Astrocyte of the cerebellum (primary cell): ENCODE measurements at regions not wholly inside any gene's neighbourhood (a gene's known extent, or its start where the extent isn't known, plus 50 kb on each side); places are given as distances from the start of the nearest gene placed in this dataset.

ENCODE experiments used
- DNase-seq: peaks from one replicate; pipeline ENCODE4 v3.0.0-alpha.2; 2011; ENCODE audit warnings: low read depth
- H3K4me3 ChIP-seq: 2 replicates; pipeline ENCODE4 v1.5.1; 2011; ENCODE audit warnings: mild to moderate bottlenecking, low read depth, low read length, moderate library complexity
- in situ Hi-C: cut with HindIII; loops from 2 replicates; pipeline ENCODE4 v1.10.0; 2017; ENCODE audit warnings: low sequenced_read_pairs
- TF ChIP-seq, protein P1 (sequence below): IDR thresholded peaks from 2 replicates; pipeline ENCODE4 v1.5.1; 2012; ENCODE audit warnings: low read length, low read depth, moderate library complexity, mild to moderate bottlenecking; ENCODE audit errors: missing control alignments

DNA sequence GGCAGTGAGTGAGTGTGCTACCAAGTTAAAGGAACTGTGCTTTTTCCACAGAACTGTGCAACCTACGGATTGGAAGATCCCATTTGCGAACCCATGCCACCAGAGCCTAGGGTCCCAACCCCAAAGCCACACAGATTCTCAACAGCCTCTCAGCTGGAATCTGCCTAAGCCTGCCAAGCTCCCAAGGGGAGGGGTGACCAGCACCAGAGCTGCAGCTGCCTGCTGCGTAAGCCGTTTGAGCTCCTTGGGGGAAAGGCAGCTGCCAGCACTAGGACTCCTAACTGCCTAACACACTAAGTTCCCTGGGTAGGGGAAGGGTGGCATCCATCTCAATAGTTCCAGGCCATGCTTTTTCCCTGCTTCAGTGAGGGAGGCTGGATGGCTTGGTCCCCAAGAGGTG is 738.1 kb upstream of the PRKX start:
- no peak for DNase-seq
- in situ Hi-C loops, result no loop called here
- no peak overlapping the region for H3K4me3 ChIP-seq
- TF ChIP-seq, protein P1, sequence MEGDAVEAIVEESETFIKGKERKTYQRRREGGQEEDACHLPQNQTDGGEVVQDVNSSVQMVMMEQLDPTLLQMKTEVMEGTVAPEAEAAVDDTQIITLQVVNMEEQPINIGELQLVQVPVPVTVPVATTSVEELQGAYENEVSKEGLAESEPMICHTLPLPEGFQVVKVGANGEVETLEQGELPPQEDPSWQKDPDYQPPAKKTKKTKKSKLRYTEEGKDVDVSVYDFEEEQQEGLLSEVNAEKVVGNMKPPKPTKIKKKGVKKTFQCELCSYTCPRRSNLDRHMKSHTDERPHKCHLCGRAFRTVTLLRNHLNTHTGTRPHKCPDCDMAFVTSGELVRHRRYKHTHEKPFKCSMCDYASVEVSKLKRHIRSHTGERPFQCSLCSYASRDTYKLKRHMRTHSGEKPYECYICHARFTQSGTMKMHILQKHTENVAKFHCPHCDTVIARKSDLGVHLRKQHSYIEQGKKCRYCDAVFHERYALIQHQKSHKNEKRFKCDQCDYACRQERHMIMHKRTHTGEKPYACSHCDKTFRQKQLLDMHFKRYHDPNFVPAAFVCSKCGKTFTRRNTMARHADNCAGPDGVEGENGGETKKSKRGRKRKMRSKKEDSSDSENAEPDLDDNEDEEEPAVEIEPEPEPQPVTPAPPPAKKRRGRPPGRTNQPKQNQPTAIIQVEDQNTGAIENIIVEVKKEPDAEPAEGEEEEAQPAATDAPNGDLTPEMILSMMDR, result no peak

DNA sequence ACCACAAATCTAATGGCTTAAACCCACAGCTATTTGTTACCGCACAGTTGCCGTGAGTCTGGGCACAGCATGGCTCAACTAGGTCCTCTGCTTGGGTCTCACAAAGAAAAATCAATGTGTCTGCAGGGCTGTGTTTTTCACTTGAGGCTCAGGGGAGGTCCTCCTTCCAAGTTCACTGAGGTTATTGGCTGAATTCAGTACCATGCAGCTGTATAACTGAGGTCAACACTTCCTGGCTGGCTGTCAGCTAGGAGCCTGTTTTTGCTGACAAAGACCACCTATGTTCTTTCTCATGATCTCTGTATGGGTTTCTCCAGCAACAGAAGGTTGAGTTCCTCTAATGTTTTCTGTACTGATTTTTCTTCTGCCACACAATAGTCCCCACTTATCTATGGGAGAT is 736.7 kb upstream of the PRKX start:
- no peak for DNase-seq
- in situ Hi-C loops, result no loop called here
- TF ChIP-seq, protein P1, result no peak
- H3K4me3 ChIP-seq, result no peak overlapping the region

GRCh38 chrX:4435905-4436304 is 722.5 kb upstream of the PRKX start:
- H3K4me3 ChIP-seq, result no peak overlapping the region
- TF ChIP-seq, protein P1, result no peak
- in situ Hi-C loops, result no loop called here
- no peak for DNase-seq

GRCh38 chrX:4397471-4397870 is 684.0 kb upstream of the PRKX start:
- H3K4me3 ChIP-seq, result no peak overlapping the region
- DNase-seq, result peak; percentile 0
- in situ Hi-C loops, result no loop called here

DNA sequence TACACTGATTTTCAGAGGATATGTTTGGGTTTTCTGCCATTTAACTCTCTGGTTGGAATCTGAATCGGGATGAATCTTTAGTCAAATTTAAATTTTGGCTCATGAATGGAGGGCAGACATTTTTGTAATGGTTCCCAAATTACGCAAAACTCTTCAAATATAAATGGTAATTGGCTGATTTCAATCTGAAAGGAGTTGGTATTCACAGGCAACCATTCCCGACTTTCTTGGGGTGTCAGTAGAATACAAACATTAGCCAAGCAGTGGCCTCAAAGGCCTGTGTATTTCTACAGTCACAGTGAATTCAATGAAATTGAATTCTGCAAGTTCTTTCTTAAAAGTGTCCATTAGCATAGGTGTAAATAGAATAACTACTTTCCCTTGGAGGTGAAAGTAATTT is 668.8 kb upstream of the PRKX start:
- TF ChIP-seq, protein P1, result no peak
- in situ Hi-C loops, result no loop called here
- no peak for DNase-seq
- H3K4me3 ChIP-seq, result no peak overlapping the region

More at GRCh38 chrX:4397471-4397870, 684.0 kb upstream of the PRKX start:
- TF ChIP-seq, protein P1, result no peak

DNA sequence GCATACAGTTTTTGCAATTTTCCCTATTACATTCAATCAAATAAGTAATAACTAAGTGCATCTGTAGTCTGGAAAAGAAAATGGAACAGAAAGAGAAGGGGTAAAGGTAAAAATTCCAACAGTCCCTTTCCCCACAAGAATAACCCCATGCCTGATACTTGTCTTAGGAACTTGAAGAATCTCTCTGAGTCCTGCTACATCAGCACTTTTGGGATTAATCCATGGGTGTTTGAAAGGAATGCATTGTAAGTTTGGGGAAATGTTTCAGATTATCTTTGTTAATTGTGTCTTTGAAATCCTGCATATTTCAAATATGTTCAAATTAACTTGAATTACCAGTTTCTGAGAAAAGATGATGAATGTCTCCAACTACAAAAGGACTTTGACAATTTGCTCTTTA is 667.3 kb upstream of the PRKX start:
- in situ Hi-C loops, result no loop called here

More for the DNA sequence above, 667.3 kb upstream of the PRKX start:
- no peak overlapping the region for H3K4me3 ChIP-seq
- DNase-seq, result no peak
- TF ChIP-seq, protein P1, result no peak
